NCI-H128 (cell line): ENCODE measurements at regions not wholly inside any gene's neighbourhood (a gene's known extent, or its start where the extent isn't known, plus 50 kb on each side); places are given as distances from the start of the nearest gene placed in this dataset.
"Not testable (repeated sequence)": the region's sequence is repeated elsewhere in the genome, so short reads cannot be mapped to it uniquely, and the experiment has no call there.

Experiments used
- DNase-seq: peaks from one replicate; lab custom pipeline; 2025; ENCODE audit not compliant: unreplicated experiment; lab: John Stamatoyannopoulos, UW

- DNase-seq: no peak
Observed at GRCh38 chr6:4420160-4420865, 284.9 kb upstream of the ECI2 start.

GRCh38 chr6:4415549-4415948 lies 280.2 kb upstream of the ECI2 start:
- DNase-seq: no peak

- DNase-seq: not testable (repeated sequence)
Observed at GRCh38 chr6:4414078-4414477, 278.7 kb upstream of the ECI2 start.

GRCh38 chr6:4413073-4413472 lies 277.7 kb upstream of the ECI2 start:
- no peak for DNase-seq

- DNase-seq: no peak
Observed at GRCh38 chr6:4412488-4412887, 277.1 kb upstream of the ECI2 start.

- no peak for DNase-seq
Observed at GRCh38 chr6:4412077-4412476, 276.7 kb upstream of the ECI2 start.

- not testable (repeated sequence) for DNase-seq
Observed at GRCh38 chr6:4407710-4408109, 272.3 kb upstream of the ECI2 start.

GRCh38 chr6:4405621-4406212 lies 270.3 kb upstream of the ECI2 start:
- DNase-seq: no peak

- DNase-seq: no peak
Observed at GRCh38 chr6:4404415-4404814, 269.0 kb upstream of the ECI2 start.

GRCh38 chr6:4403828-4404227 lies 268.5 kb upstream of the ECI2 start:
- no peak for DNase-seq

- no peak for DNase-seq
Observed at GRCh38 chr6:4403023-4403752, 267.8 kb upstream of the ECI2 start.

- no peak for DNase-seq
Observed at GRCh38 chr6:4402477-4402976, 267.2 kb upstream of the ECI2 start.

GRCh38 chr6:4401408-4402368 lies 266.3 kb upstream of the ECI2 start:
- no peak for DNase-seq

GRCh38 chr6:4399656-4400055 lies 264.3 kb upstream of the ECI2 start:
- DNase-seq: no peak

GRCh38 chr6:4398791-4399190 lies 263.4 kb upstream of the ECI2 start:
- no peak for DNase-seq

- no peak for DNase-seq
Observed at GRCh38 chr6:4397307-4397706, 261.9 kb upstream of the ECI2 start.

- DNase-seq: no peak
Observed at GRCh38 chr6:4396044-4396443, 260.7 kb upstream of the ECI2 start.

GRCh38 chr6:4395386-4395785 lies 260.0 kb upstream of the ECI2 start:
- DNase-seq: no peak

- peak; percentile 13 for DNase-seq
Observed at GRCh38 chr6:4394786-4395185, 259.4 kb upstream of the ECI2 start.

GRCh38 chr6:4388675-4389074 lies 253.3 kb upstream of the ECI2 start:
- no peak for DNase-seq

- DNase-seq: no peak
Observed at GRCh38 chr6:4384656-4385055, 249.3 kb upstream of the ECI2 start.
